ENCODE measurements at regions not wholly inside any gene's neighbourhood (a gene's known extent, or its start where the extent isn't known, plus 50 kb on each side); places are given as distances from the start of the nearest gene placed in this dataset.

DNA sequence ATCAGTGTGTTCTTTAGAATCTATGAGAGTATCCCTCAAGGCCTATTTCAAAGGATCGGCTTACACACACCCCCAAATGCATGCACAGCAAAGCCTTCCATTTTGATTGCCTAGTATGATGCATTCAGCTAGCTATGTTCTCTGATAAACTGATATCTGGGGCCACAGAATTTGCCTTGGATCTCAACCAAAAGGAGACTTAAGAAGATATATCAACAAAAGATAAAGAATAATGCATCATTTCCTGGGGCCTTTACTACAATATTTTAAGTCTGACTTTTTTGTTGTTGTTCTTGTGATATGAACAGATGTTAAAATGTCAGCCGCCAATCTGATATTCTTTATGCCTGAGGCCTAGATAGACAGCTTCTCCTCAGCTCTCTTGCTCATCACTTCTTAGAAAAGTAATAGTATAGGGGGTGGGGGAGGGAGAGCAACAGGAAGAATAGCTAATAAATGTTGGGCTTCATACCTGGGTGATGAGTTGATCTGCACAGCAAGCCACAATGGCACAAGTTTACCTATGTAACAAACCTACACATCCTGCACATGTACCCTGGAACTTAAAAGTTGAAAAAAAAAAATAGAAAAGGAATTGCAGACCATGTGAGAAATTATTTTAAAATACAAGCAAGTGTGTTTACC is 792.9 kb upstream of the GHITM start:
- 68 to 90% (median 83%) methylated on average over 2 of the region's 2 CpGs for WGBS, 4 donors
- no peak for TF ChIP-seq POLR2A (IDR thresholded peaks at IDR 0.05)
- ATAC-seq (no peak), DNase-seq (no peak)
- Histone ChIP-seq H3K27ac (no peak overlapping the region), H3K36me3 (no peaks in the 10 kb centered on the region), H3K27me3 (no peaks in the 10 kb centered on the region), H3K9me3 (peaks cover 0 to 5% (median 0%) of the 10 kb centered on the region in 12 donors), H3K4me3 (no peak overlapping the region), H3K4me1 (peaks cover 0 to 5% (median 0%) of the 10 kb centered on the region in 12 donors)
- intact Hi-C loops (cut with DNase I), result no loop called here

DNA sequence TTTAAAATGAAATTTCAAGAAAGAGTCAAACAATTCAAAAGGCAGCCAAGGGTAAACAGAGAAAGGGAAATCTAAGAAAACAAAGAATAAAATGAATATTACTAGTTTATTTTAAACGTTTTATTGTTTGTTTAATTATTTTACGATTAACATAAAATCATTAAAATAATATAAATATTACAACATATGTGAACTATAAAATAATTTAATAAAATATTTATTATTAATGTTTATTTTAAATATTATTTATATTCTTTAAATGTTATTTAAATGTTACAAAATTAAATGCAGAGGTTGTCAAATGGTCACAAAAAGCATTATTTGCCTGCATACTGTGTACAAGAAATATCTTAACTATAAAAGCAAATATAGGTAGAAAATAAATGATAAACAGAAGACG is 786.7 kb upstream of the GHITM start:
- WGBS, 4 donors, result 80 to 89% (median 84%) methylated on average over 3 of the region's 3 CpGs
- peaks cover 0 to 25% (median 3%) of the 10 kb centered on the region in 12 donors for H3K9me3 ChIP-seq

DNA sequence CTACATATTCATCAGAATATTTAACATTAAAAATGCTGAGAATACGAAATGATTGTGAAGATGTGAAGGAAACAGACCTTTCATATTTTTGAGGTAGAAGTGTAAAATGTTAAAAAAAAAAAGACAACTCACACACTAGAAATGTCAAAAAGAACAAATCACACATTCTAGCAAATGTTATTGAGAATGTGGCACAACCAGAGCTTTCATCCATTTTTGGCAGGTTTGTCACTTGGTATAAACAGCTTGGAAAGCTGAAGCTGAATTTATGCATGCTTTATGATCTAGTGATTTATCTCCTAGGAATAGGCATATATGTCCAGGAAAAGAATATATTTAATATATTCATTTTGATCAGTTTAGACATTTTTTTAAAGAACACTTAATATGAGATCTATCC is 784.9 kb upstream of the GHITM start:
- no peak overlapping the region for H3K4me3 ChIP-seq
- ATAC-seq (no peak), DNase-seq (no peak)
- intact Hi-C loops (cut with DNase I), result no loop called here
- no peak for TF ChIP-seq POLR2A (IDR thresholded peaks at IDR 0.05)
- TF ChIP-seq, protein P1, sequence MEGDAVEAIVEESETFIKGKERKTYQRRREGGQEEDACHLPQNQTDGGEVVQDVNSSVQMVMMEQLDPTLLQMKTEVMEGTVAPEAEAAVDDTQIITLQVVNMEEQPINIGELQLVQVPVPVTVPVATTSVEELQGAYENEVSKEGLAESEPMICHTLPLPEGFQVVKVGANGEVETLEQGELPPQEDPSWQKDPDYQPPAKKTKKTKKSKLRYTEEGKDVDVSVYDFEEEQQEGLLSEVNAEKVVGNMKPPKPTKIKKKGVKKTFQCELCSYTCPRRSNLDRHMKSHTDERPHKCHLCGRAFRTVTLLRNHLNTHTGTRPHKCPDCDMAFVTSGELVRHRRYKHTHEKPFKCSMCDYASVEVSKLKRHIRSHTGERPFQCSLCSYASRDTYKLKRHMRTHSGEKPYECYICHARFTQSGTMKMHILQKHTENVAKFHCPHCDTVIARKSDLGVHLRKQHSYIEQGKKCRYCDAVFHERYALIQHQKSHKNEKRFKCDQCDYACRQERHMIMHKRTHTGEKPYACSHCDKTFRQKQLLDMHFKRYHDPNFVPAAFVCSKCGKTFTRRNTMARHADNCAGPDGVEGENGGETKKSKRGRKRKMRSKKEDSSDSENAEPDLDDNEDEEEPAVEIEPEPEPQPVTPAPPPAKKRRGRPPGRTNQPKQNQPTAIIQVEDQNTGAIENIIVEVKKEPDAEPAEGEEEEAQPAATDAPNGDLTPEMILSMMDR (IDR thresholded peaks at IDR 0.05), result no peak
- no peaks in the 10 kb centered on the region for H3K4me1 ChIP-seq
- no peaks in the 10 kb centered on the region for H3K27me3 ChIP-seq
- H3K36me3 ChIP-seq, result no peaks in the 10 kb centered on the region
- H3K9me3 ChIP-seq, result peaks cover 0 to 34% (median 5%) of the 10 kb centered on the region in 12 donors
- WGBS, 4 donors, result 82 to 87% (median 84%) methylated on average over 1 of the region's 1 CpG
- H3K27ac ChIP-seq, result no peak overlapping the region

More for the DNA sequence above, 786.7 kb upstream of the GHITM start:
- Histone ChIP-seq H3K27ac (no peak overlapping the region), H3K27me3 (no peaks in the 10 kb centered on the region), H3K36me3 (no peaks in the 10 kb centered on the region), H3K4me3 (no peak overlapping the region), H3K4me1 (no peaks in the 10 kb centered on the region)
- ATAC-seq (no peak), DNase-seq (no peak)
- TF ChIP-seq, protein P1 (IDR thresholded peaks at IDR 0.05), result no peak
- no peak for TF ChIP-seq POLR2A (IDR thresholded peaks at IDR 0.05)
- intact Hi-C loops (cut with DNase I), result no loop called here

DNA sequence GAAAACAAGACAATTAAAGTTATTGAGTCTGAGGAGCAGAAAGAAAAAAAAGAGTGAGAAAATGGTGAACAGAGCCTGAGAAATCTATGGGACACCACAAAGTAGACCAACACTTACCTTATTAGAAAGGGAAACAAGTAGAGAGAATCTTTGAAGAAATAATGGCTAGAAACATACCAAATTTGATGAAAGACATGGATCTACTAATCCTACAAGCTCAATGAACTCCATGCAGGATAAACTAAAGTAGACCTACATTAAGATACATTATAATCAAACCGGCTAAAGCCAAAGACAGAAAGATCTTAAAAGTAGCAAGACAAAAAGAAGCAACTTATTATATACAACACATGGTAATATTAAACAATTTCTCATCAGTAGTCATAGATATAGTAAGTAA is 782.3 kb upstream of the GHITM start:
- no peak for DNase-seq
- intact Hi-C loops (cut with DNase I), result no loop called here
- H3K36me3 ChIP-seq, result no peaks in the 10 kb centered on the region
- 51 to 100% (median 99%) methylated on average over 1 of the region's 1 CpG for WGBS, 4 donors
- H3K9me3 ChIP-seq, result peaks cover 0 to 43% (median 5%) of the 10 kb centered on the region in 12 donors
- ATAC-seq, result no peak
- H3K27me3 ChIP-seq, result no peaks in the 10 kb centered on the region
- no peaks in the 10 kb centered on the region for H3K4me1 ChIP-seq
- TF ChIP-seq, protein P1 (IDR thresholded peaks at IDR 0.05), result no peak
- TF ChIP-seq POLR2A (IDR thresholded peaks at IDR 0.05), result no peak
- H3K4me3 ChIP-seq, result no peak overlapping the region
- no peak overlapping the region for H3K27ac ChIP-seq

DNA sequence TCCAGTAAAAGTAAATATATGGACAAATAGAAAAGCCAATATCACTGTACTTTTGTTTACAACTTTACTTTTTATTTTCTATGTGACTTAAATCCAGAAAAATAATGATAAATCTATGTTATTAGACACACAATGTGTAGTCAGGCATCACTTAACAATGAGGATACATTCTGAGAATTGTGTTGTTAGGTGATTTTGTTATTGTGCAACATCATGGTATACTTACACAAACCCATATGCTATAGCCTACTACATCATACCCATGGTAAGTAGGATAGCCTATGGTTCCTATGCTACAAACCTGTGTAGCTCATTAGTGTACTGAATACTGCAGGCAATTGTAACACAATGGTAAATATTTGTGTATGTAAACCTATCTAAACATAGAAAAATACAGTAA is 781.7 kb upstream of the GHITM start:
- intact Hi-C loops (cut with DNase I), result no loop called here
- no peak for ATAC-seq
- H3K27ac ChIP-seq, result no peak overlapping the region
- no peaks in the 10 kb centered on the region for H3K4me1 ChIP-seq
- no peaks in the 10 kb centered on the region for H3K27me3 ChIP-seq
- H3K4me3 ChIP-seq, result no peak overlapping the region
- DNase-seq, result no peak
- no peaks in the 10 kb centered on the region for H3K36me3 ChIP-seq
- TF ChIP-seq, protein P1 (IDR thresholded peaks at IDR 0.05), result no peak
- no peak for TF ChIP-seq POLR2A (IDR thresholded peaks at IDR 0.05)
- peaks cover 0 to 43% (median 5%) of the 10 kb centered on the region in 12 donors for H3K9me3 ChIP-seq

All from heart left ventricle (tissue), 16 donors.